ENCODE measurements at regions not wholly inside any gene's neighbourhood (a gene's known extent, or its start where the extent isn't known, plus 50 kb on each side); places are given as distances from the start of the nearest gene placed in this dataset.

DNA sequence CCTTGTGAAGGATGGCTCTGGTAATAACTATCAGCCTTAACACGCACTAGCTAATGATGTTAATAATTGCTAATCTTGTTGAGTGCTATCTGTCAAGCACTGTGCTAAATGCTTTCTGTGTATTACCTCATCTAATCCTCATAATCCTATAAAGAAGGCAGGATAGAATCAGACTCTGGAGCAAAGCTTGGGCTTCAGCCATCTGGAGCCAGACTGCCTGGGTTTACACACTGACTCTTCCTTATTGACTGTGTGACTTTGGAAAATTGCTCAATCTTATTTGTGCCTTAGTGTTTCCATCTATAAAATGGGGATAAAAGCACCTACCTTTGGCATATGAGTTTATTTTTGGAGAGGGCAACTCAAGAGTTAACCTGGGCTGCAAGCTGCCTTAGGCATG lies 216.1 kb downstream of the NUF2 start:
- H3K4me3 ChIP-seq (replicated peaks in 1 of 2; ENCODE audit: low read depth in 1 of 2, low read length in 2 of 2), result no peak overlapping the region
- CTCF ChIA-PET, result no interaction called here
- RAD21 ChIA-PET (ENCODE audit: low non-redundant PET in 1 of 2, low total read pairs in 2 of 2, uncharacterized antibody in 2 of 2, unreplicated experiment in 2 of 2), result no interaction called here
- intact Hi-C loops (cut with micrococcal nuclease), result loop anchor here (5.0 to 10.0 kb wide), 2 partner anchors 337 to 1249 kb away; no protein-coding TSS in a partner anchor
- H3K9ac ChIP-seq (ENCODE audit: low read length), result no peak overlapping the region
- H3K9me2 ChIP-seq (ENCODE audit: insufficient read depth), result no peaks in the 10 kb centered on the region
- H3K9me3 ChIP-seq (ENCODE audit: control insufficient read depth in 1 of 2, insufficient read depth in 1 of 2, low read depth in 1 of 2, low read length in 2 of 2), result no peaks in the 10 kb centered on the region
- no peak overlapping the region for H3K27ac ChIP-seq (ENCODE audit: low read depth, low read length)
- no peaks in the 10 kb centered on the region for H3K4me1 ChIP-seq (ENCODE audit: control insufficient read depth in 1 of 2, insufficient read depth in 2 of 2, low read length in 2 of 2)
- TF ChIP-seq, protein P1, sequence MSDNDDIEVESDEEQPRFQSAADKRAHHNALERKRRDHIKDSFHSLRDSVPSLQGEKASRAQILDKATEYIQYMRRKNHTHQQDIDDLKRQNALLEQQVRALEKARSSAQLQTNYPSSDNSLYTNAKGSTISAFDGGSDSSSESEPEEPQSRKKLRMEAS (IDR thresholded peaks at IDR 0.05), result no peak
- no peaks in the 10 kb centered on the region for H4K20me1 ChIP-seq (ENCODE audit: insufficient read depth)
- POLR2A ChIA-PET, result no interaction called here
- H3K79me2 ChIP-seq (ENCODE audit: insufficient read depth, low read length), result no peaks in the 10 kb centered on the region
- H3K27me3 ChIP-seq (ENCODE audit: insufficient read depth, low read length), result no peaks in the 10 kb centered on the region
- no TSS peak for BruUV-seq (replicated peaks)
- DNase-seq (ENCODE audit: low read depth, low spot score) (no peak), ATAC-seq (no peak)
- H3K36me3 ChIP-seq (ENCODE audit: control insufficient read depth in 1 of 2, insufficient read depth in 2 of 2, low read length in 2 of 2), result no peaks in the 10 kb centered on the region
- no peak overlapping the region for H3K4me2 ChIP-seq (ENCODE audit: low read length)
- H2AFZ ChIP-seq (ENCODE audit: low read depth, low read length, poor library complexity, severe bottlenecking), result no peak overlapping the region

DNA sequence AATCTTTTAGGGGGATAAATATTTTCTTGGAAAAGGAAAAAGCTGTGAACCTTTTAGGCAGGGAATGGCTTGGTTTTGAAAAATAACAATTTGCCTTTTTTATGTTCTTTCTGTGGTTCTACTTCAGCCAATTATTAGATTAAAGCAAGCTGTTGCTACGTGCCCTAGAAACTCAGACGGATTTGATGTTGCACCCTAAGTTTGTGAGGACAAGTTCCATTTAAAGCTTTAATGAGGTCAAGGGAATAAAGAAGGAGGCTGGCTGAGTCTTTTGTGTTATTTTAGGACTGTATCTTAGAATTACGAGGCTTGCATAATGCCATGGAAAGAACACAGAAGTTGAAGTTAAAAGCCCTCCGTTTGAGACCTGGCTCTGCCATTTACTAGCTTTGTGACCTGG lies 216.9 kb downstream of the NUF2 start:
- no peaks in the 10 kb centered on the region for H3K4me1 ChIP-seq (ENCODE audit: control insufficient read depth in 1 of 2, insufficient read depth in 2 of 2, low read length in 2 of 2)
- no peaks in the 10 kb centered on the region for H3K36me3 ChIP-seq (ENCODE audit: control insufficient read depth in 1 of 2, insufficient read depth in 2 of 2, low read length in 2 of 2)
- no peak overlapping the region for H3K4me2 ChIP-seq (ENCODE audit: low read length)
- H3K79me2 ChIP-seq (ENCODE audit: insufficient read depth, low read length), result no peaks in the 10 kb centered on the region
- no peak overlapping the region for H2AFZ ChIP-seq (ENCODE audit: low read depth, low read length, poor library complexity, severe bottlenecking)
- ATAC-seq (no peak), DNase-seq (ENCODE audit: low read depth, low spot score) (no peak)
- intact Hi-C loops (cut with micrococcal nuclease), result loop anchor here (5.0 to 10.0 kb wide), 2 partner anchors 336 to 1249 kb away; no protein-coding TSS in a partner anchor
- no peak overlapping the region for H3K27ac ChIP-seq (ENCODE audit: low read depth, low read length)
- RAD21 ChIA-PET (ENCODE audit: low non-redundant PET in 1 of 2, low total read pairs in 2 of 2, uncharacterized antibody in 2 of 2, unreplicated experiment in 2 of 2), result no interaction called here
- BruUV-seq (replicated peaks), result no TSS peak
- TF ChIP-seq, protein P2, sequence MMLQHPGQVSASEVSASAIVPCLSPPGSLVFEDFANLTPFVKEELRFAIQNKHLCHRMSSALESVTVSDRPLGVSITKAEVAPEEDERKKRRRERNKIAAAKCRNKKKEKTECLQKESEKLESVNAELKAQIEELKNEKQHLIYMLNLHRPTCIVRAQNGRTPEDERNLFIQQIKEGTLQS (IDR thresholded peaks at IDR 0.05), result no peak
- CTCF ChIA-PET, result no interaction called here
- H3K27me3 ChIP-seq (ENCODE audit: insufficient read depth, low read length), result no peaks in the 10 kb centered on the region
- no peaks in the 10 kb centered on the region for H3K9me3 ChIP-seq (ENCODE audit: control insufficient read depth in 1 of 2, insufficient read depth in 1 of 2, low read depth in 1 of 2, low read length in 2 of 2)
- POLR2A ChIA-PET, result no interaction called here
- H3K4me3 ChIP-seq (replicated peaks in 1 of 2; ENCODE audit: low read depth in 1 of 2, low read length in 2 of 2), result no peak overlapping the region
- no peaks in the 10 kb centered on the region for H4K20me1 ChIP-seq (ENCODE audit: insufficient read depth)
- no peaks in the 10 kb centered on the region for H3K9me2 ChIP-seq (ENCODE audit: insufficient read depth)
- no peak overlapping the region for H3K9ac ChIP-seq (ENCODE audit: low read length)

DNA sequence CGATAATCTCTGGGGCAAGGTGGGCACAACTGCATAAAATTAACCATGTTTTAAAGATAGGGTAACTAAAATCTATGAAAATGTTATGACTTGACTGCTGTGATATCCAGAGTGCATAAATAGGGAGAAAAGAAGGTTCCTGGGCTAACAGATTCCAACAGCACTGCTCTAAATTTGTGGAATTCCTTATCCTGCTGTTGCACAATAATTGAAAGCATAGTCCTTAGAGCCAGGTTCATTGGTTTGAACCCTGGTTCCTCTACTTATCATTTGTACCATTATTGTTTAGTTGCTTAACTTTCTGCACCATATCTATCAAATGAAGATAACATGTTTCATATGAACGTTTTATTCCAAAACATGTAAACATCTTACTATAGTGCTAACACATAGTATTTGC lies 219.0 kb downstream of the NUF2 start:
- H2AFZ ChIP-seq (ENCODE audit: low read depth, low read length, poor library complexity, severe bottlenecking), result no peak overlapping the region
- CTCF ChIA-PET, result no interaction called here
- TF ChIP-seq RAD21 (IDR thresholded peaks at IDR 0.05; ENCODE audit: low read depth), result no peak
- no peak for TF ChIP-seq SP1 (IDR thresholded peaks at IDR 0.05; ENCODE audit: low read depth)
- TF ChIP-seq ZNF274 (IDR thresholded peaks at IDR 0.05; ENCODE audit: low read depth, low read length), result no peak
- no peak for TF ChIP-seq EZH2 (IDR thresholded peaks at IDR 0.05)
- TF ChIP-seq TCF7L2 (IDR thresholded peaks at IDR 0.05; ENCODE audit: borderline replicate concordance, extremely low read depth, insufficient read depth, insufficient read length), result no peak
- TF ChIP-seq, protein P3, sequence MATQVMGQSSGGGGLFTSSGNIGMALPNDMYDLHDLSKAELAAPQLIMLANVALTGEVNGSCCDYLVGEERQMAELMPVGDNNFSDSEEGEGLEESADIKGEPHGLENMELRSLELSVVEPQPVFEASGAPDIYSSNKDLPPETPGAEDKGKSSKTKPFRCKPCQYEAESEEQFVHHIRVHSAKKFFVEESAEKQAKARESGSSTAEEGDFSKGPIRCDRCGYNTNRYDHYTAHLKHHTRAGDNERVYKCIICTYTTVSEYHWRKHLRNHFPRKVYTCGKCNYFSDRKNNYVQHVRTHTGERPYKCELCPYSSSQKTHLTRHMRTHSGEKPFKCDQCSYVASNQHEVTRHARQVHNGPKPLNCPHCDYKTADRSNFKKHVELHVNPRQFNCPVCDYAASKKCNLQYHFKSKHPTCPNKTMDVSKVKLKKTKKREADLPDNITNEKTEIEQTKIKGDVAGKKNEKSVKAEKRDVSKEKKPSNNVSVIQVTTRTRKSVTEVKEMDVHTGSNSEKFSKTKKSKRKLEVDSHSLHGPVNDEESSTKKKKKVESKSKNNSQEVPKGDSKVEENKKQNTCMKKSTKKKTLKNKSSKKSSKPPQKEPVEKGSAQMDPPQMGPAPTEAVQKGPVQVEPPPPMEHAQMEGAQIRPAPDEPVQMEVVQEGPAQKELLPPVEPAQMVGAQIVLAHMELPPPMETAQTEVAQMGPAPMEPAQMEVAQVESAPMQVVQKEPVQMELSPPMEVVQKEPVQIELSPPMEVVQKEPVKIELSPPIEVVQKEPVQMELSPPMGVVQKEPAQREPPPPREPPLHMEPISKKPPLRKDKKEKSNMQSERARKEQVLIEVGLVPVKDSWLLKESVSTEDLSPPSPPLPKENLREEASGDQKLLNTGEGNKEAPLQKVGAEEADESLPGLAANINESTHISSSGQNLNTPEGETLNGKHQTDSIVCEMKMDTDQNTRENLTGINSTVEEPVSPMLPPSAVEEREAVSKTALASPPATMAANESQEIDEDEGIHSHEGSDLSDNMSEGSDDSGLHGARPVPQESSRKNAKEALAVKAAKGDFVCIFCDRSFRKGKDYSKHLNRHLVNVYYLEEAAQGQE (IDR thresholded peaks at IDR 0.05; ENCODE audit: low read depth), result no peak
- TF ChIP-seq POLR2AphosphoS5 (IDR thresholded peaks at IDR 0.05; ENCODE audit: low read depth, low read length), result no peak
- TF ChIP-seq JUND (IDR thresholded peaks at IDR 0.05), result no peak
- no peak for TF ChIP-seq CEBPB (IDR thresholded peaks at IDR 0.05; ENCODE audit: low read depth)
- no peak for TF ChIP-seq ELF1 (IDR thresholded peaks at IDR 0.05; ENCODE audit: borderline replicate concordance, low read depth)

More for the DNA sequence above, 219.0 kb downstream of the NUF2 start:
- no peaks in the 10 kb centered on the region for H3K9me3 ChIP-seq (ENCODE audit: control insufficient read depth in 1 of 2, insufficient read depth in 1 of 2, low read depth in 1 of 2, low read length in 2 of 2)
- POLR2A ChIA-PET, result no interaction called here
- no peak overlapping the region for H3K27ac ChIP-seq (ENCODE audit: low read depth, low read length)
- H3K9me2 ChIP-seq (ENCODE audit: insufficient read depth), result no peaks in the 10 kb centered on the region
- no peaks in the 10 kb centered on the region for H3K79me2 ChIP-seq (ENCODE audit: insufficient read depth, low read length)
- no peaks in the 10 kb centered on the region for H3K36me3 ChIP-seq (ENCODE audit: control insufficient read depth in 1 of 2, insufficient read depth in 2 of 2, low read length in 2 of 2)
- H3K27me3 ChIP-seq (ENCODE audit: insufficient read depth, low read length), result no peaks in the 10 kb centered on the region
- no peaks in the 10 kb centered on the region for H3K4me1 ChIP-seq (ENCODE audit: control insufficient read depth in 1 of 2, insufficient read depth in 2 of 2, low read length in 2 of 2)
- no peak overlapping the region for H3K9ac ChIP-seq (ENCODE audit: low read length)
- intact Hi-C loops (cut with micrococcal nuclease), result no loop called here
- RAD21 ChIA-PET (ENCODE audit: low non-redundant PET in 1 of 2, low total read pairs in 2 of 2, uncharacterized antibody in 2 of 2, unreplicated experiment in 2 of 2), result no interaction called here
- ATAC-seq (no peak), DNase-seq (ENCODE audit: low read depth, low spot score) (no peak)
- H4K20me1 ChIP-seq (ENCODE audit: insufficient read depth), result no peaks in the 10 kb centered on the region
- H3K4me3 ChIP-seq (replicated peaks in 1 of 2; ENCODE audit: low read depth in 1 of 2, low read length in 2 of 2), result no peak overlapping the region
- H3K4me2 ChIP-seq (ENCODE audit: low read length), result no peak overlapping the region
- no TSS peak for BruUV-seq (replicated peaks)

All from HCT116 (cell line).